ENCODE measurements at regions not wholly inside any gene's neighbourhood (a gene's known extent, or its start where the extent isn't known, plus 50 kb on each side); places are given as distances from the start of the nearest gene placed in this dataset.

- ChIA-PET POLR2A (no interaction called here), RAD21 (ENCODE audit: unreplicated experiment) (no interaction called here), SMC1A (ENCODE audit: uncharacterized antibody, unreplicated experiment) (no interaction called here), CTCF (interaction anchor here (0.8 kb wide), 1 partner anchor 14 kb away, joined by 3 read pairs; no protein-coding TSS in a partner anchor)
- in situ Hi-C loops (cut with MboI): no loop called here
- BruUV-seq (replicated peaks): no TSS peak
- intact Hi-C loops (cut with micrococcal nuclease; ENCODE audit: unreplicated experiment): no loop called here
- 18% methylated on average over 8 of the region's 8 CpGs for WGBS (ENCODE audit: insufficient coverage, insufficient replicate concordance, low lambda C conversion rate, missing lambda C conversion rate)
- ATAC-seq: no peak
- no peak for FAIRE-seq
- no peak overlapping the region for H3K4me3 ChIP-seq
- H3K79me2 ChIP-seq (ENCODE audit: control insufficient read depth, insufficient read depth, low read length): no peaks in the 10 kb centered on the region
- H3K9me3 ChIP-seq (replicated peaks; ENCODE audit: control insufficient read depth, insufficient read depth, low read length): no peaks in the 10 kb centered on the region
- H3K4me2 ChIP-seq (ENCODE audit: control insufficient read depth, insufficient read depth): no peak overlapping the region
- no peak for DNase-seq (ENCODE audit: low read depth, low spot score)
- no peaks in the 10 kb centered on the region for H3K36me3 ChIP-seq (ENCODE audit: control insufficient read depth in 2 of 2, insufficient read depth in 2 of 2, low read length in 1 of 2)
- H4K20me1 ChIP-seq (ENCODE audit: control insufficient read depth, insufficient read depth): no peaks in the 10 kb centered on the region
- H3K27me3 ChIP-seq (replicated peaks in 1 of 2; ENCODE audit: control insufficient read depth in 2 of 2, insufficient read depth in 2 of 2, low read length in 1 of 2): no peaks in the 10 kb centered on the region
- no peak overlapping the region for H3K27ac ChIP-seq (ENCODE audit: control insufficient read depth, insufficient read depth)
- TF ChIP-seq TARDBP (IDR thresholded peaks at IDR 0.05; ENCODE audit: borderline replicate concordance) (no peak), EZH2 (IDR thresholded peaks at IDR 0.05; ENCODE audit: borderline replicate concordance, control insufficient read depth, low read depth, low read length) (no peak), NFYB (IDR thresholded peaks at IDR 0.05; ENCODE audit: insufficient read depth, low read depth, low read length) (no peak), SP1 (IDR thresholded peaks at IDR 0.05; ENCODE audit: low read depth, low read length) (no peak), ZNF207 (IDR thresholded peaks at IDR 0.05; ENCODE audit: borderline replicate concordance) (no peak), CTCF (IDR thresholded peaks at IDR 0.05 in 2 of 3, conservative IDR thresholded peaks at IDR 0.05 in 1 of 3; ENCODE audit: control insufficient read depth in 2 of 3, extremely low read depth in 1 of 3, insufficient read depth in 1 of 3, low read depth in 3 of 3, low read length in 3 of 3) (no peak), SMAD1 (IDR thresholded peaks at IDR 0.05; ENCODE audit: low read depth, partially characterized antibody) (no peak), MEF2A (IDR thresholded peaks at IDR 0.05; ENCODE audit: insufficient read depth, low read depth, low read length) (no peak), KLF5 (IDR thresholded peaks at IDR 0.05; ENCODE audit: partially characterized antibody) (no peak), IRF4 (IDR thresholded peaks at IDR 0.05; ENCODE audit: low read depth, low read length) (no peak), TBL1XR1 (IDR thresholded peaks at IDR 0.05; ENCODE audit: low read depth, low read length) (no peak), BCL11A (IDR thresholded peaks at IDR 0.05; ENCODE audit: low read depth, low read length) (no peak), MTA3 (IDR thresholded peaks at IDR 0.05; ENCODE audit: borderline replicate concordance, low read length) (no peak), PAX8 (IDR thresholded peaks at IDR 0.05) (no peak)
- H3K4me1 ChIP-seq (ENCODE audit: control insufficient read depth, insufficient read depth, low read length): no peaks in the 10 kb centered on the region
- no peak overlapping the region for H2AFZ ChIP-seq (ENCODE audit: control insufficient read depth, low read depth, low read length)
- no peak overlapping the region for H3K9ac ChIP-seq (ENCODE audit: control insufficient read depth, insufficient read depth, low read length)
These were observed 199.1 kb upstream of the CELF4 start for GRCh38 chr18:37764541-37765288.

Measured in GM12878 (cell line).